HepG2 (cell line): ENCODE measurements at regions not wholly inside any gene's neighbourhood (a gene's known extent, or its start where the extent isn't known, plus 50 kb on each side); places are given as distances from the start of the nearest gene placed in this dataset.

Experiments
- MAX ChIP-seq: IDR thresholded peaks from 2 replicates; pipeline ENCODE4 v1.6.1; 2012; ENCODE audit warnings: inconsistent platforms
- MIXL1 ChIP-seq: IDR thresholded peaks from 2 replicates; pipeline ENCODE4 v1.6.1; 2016
- MTA1 ChIP-seq: sonication (generic); formaldehyde crosslinking; IDR thresholded peaks from 2 replicates; pipeline ENCODE4 v1.4.0; 2020; ENCODE audit warnings: missing genetic modification reagents, mild to moderate bottlenecking, borderline replicate concordance
- NFE2L2 ChIP-seq: fragments of 150-350 bp; IDR thresholded peaks from 2 replicates; pipeline ENCODE4 v1.6.1; 2014; ENCODE audit warnings: low read length
- PATZ1 ChIP-seq: sonication (generic); formaldehyde crosslinking; IDR thresholded peaks from 2 replicates; pipeline ENCODE4 v1.4.0; 2020; ENCODE audit warnings: missing genetic modification reagents
- PITX1 ChIP-seq: sonication (generic); formaldehyde crosslinking; IDR thresholded peaks from 2 replicates; pipeline ENCODE4 v1.5.1; 2020; ENCODE audit warnings: mild to moderate bottlenecking, missing genetic modification reagents
- PRPF4 ChIP-seq: fragments of 200-400 bp; formaldehyde crosslinking; IDR thresholded peaks from 2 replicates; pipeline ENCODE4 v1.6.1; 2016; ENCODE audit warnings: low read length, low read depth; ENCODE audit not compliant: poor library complexity, severe bottlenecking
- TRAFD1 ChIP-seq: sonication (generic); formaldehyde crosslinking; IDR thresholded peaks from 2 replicates; pipeline ENCODE4 v1.5.1; 2020; ENCODE audit warnings: missing genetic modification reagents, mild to moderate bottlenecking, borderline replicate concordance
- ZBTB3 ChIP-seq: sonication (generic); formaldehyde crosslinking; IDR thresholded peaks from 2 replicates; pipeline ENCODE4 v1.4.0; 2020; ENCODE audit warnings: low read depth, mild to moderate bottlenecking, moderate library complexity, missing genetic modification reagents, borderline replicate concordance
- ZNF136 ChIP-seq: sonication (generic); formaldehyde crosslinking; IDR thresholded peaks from 2 replicates; pipeline ENCODE4 v1.8.1; 2022; ENCODE audit warnings: low read depth, mild to moderate bottlenecking, moderate library complexity, missing genetic modification reagents
- ZNF160 ChIP-seq: sonication (generic); formaldehyde crosslinking; IDR thresholded peaks from 2 replicates; pipeline ENCODE4 v1.8.0; 2022; ENCODE audit warnings: mild to moderate bottlenecking, inconsistent platforms, missing genetic modification reagents
- ZNF17 ChIP-seq: sonication (generic); formaldehyde crosslinking; IDR thresholded peaks from 2 replicates; pipeline ENCODE4 v1.5.0; 2020; ENCODE audit warnings: mild to moderate bottlenecking, missing genetic modification reagents
- ZNF800 ChIP-seq: sonication (generic); formaldehyde crosslinking; IDR thresholded peaks from 2 replicates; pipeline ENCODE4 v1.4.0; 2020; ENCODE audit warnings: missing genetic modification reagents

- TF ChIP-seq TRAFD1 (CRISPR knock-in tag) (no peak), PATZ1 (CRISPR knock-in tag) (0 out of 2 replicates have a peak, but pooled peaks have one; percentile 19), PRPF4 (no peak), PITX1 (CRISPR knock-in tag) (peak; percentile 52; the same call in 1 of the 2 replicates), MAX (no peak), ZNF800 (CRISPR knock-in tag) (no peak), ZNF17 (CRISPR knock-in tag) (no peak), MIXL1 (CRISPR knock-in tag) (no peak), ZNF160 (no peak), MTA1 (CRISPR knock-in tag) (0 out of 2 replicates have a peak, but pooled peaks have one; percentile 27), ZNF136 (no peak), ZBTB3 (CRISPR knock-in tag) (no peak), NFE2L2 (peak; percentile 73; the same call in 1 of the 2 replicates)
- TF ChIP-seq, all 625 proteins: peak for 36
Observed at GRCh38 chr2:167844714-167845530, 402.5 kb downstream of the STK39 start (continued).
